Mesendoderm (in vitro differentiated cells): ENCODE measurements at regions not wholly inside any gene's neighbourhood (a gene's known extent, or its start where the extent isn't known, plus 50 kb on each side); places are given as distances from the start of the nearest gene placed in this dataset.

Experiments
- DNase-seq: peaks from one replicate; pipeline ENCODE4 v3.0.0; 2013
- H2AK5ac ChIP-seq: 2 replicates; pipeline ENCODE4 v1.6.1; 2013; ENCODE audit warnings: low read length, inconsistent platforms
- H2BK120ac ChIP-seq: 2 replicates; pipeline ENCODE4 v1.6.1; 2013; ENCODE audit warnings: low read depth, mild to moderate bottlenecking, low read length, moderate library complexity, mixed read lengths
- H2BK15ac ChIP-seq: replicated peaks from 2 replicates; pipeline ENCODE4 v1.6.1; 2013; ENCODE audit warnings: low read depth, mild to moderate bottlenecking, moderate library complexity
- H2BK5ac ChIP-seq: 2 replicates; pipeline ENCODE4 v1.6.1; 2013; ENCODE audit warnings: low read length, inconsistent platforms
- H3K18ac ChIP-seq: 2 replicates; pipeline ENCODE4 v1.6.1; 2013; ENCODE audit warnings: mild to moderate bottlenecking, low read length, mixed read lengths
- H3K23ac ChIP-seq: one replicate; pipeline ENCODE4 v1.6.1; 2013; ENCODE audit warnings: low read length
- H3K27ac ChIP-seq: 2 replicates; pipeline ENCODE4 v1.5.1; 2013; ENCODE audit warnings: low read depth, mild to moderate bottlenecking, inconsistent platforms, low read length, moderate library complexity
- H3K27me3 ChIP-seq: 2 replicates; pipeline ENCODE4 v1.6.1; 2013; ENCODE audit warnings: low read length, control low read depth, mild to moderate bottlenecking, inconsistent platforms; ENCODE audit not compliant: insufficient read depth, poor library complexity
- H3K36me3 ChIP-seq: 2 replicates; pipeline ENCODE4 v1.6.1; 2013; ENCODE audit warnings: low read length, inconsistent platforms; ENCODE audit not compliant: control insufficient read depth, insufficient read depth
- H3K4ac ChIP-seq: one replicate; pipeline ENCODE4 v1.6.1; 2013; ENCODE audit warnings: low read depth, mild to moderate bottlenecking, low read length, moderate library complexity
- H3K4me1 ChIP-seq: 2 replicates; pipeline ENCODE4 v1.6.1; 2013; ENCODE audit warnings: low read depth, low read length, inconsistent platforms; ENCODE audit not compliant: control insufficient read depth
- H3K4me2 ChIP-seq: 2 replicates; pipeline ENCODE4 v1.6.1; 2013; ENCODE audit warnings: low read length
- H3K4me3 ChIP-seq: 2 replicates; pipeline ENCODE4 v1.5.1; 2013; ENCODE audit warnings: mild to moderate bottlenecking, low read length
- H3K56ac ChIP-seq: one replicate; pipeline ENCODE4 v1.6.1; 2013; ENCODE audit warnings: low read length
- H3K79me1 ChIP-seq: 2 replicates; pipeline ENCODE4 v1.6.1; 2013; ENCODE audit warnings: low read length, inconsistent platforms
- H3K79me2 ChIP-seq: 2 replicates; pipeline ENCODE4 v1.6.1; 2013; ENCODE audit warnings: mild to moderate bottlenecking, low read length; ENCODE audit not compliant: control insufficient read depth, insufficient read depth
- H3K9ac ChIP-seq: 2 replicates; pipeline ENCODE4 v1.6.1; 2013; ENCODE audit warnings: low read length, inconsistent platforms
- H4K5ac ChIP-seq: one replicate; pipeline ENCODE4 v1.6.1; 2013; ENCODE audit warnings: low read length
- H4K8ac ChIP-seq: one replicate; pipeline ENCODE4 v1.6.1; 2013; ENCODE audit warnings: low read depth, mild to moderate bottlenecking, control low read depth, low read length, moderate library complexity
- WGBS: extraction: QIAGEN DNeasy Blood & Tissue Kit; methylation state at CpG from one replicate; pipeline ENCODE4 v1.1.7; 2013; ENCODE audit warnings: low lambda C conversion rate, missing lambda C conversion rate; ENCODE audit not compliant: insufficient coverage; ENCODE audit errors: extremely low coverage; 5-methylcytosine and 5-hydroxymethylcytosine counted together

DNA sequence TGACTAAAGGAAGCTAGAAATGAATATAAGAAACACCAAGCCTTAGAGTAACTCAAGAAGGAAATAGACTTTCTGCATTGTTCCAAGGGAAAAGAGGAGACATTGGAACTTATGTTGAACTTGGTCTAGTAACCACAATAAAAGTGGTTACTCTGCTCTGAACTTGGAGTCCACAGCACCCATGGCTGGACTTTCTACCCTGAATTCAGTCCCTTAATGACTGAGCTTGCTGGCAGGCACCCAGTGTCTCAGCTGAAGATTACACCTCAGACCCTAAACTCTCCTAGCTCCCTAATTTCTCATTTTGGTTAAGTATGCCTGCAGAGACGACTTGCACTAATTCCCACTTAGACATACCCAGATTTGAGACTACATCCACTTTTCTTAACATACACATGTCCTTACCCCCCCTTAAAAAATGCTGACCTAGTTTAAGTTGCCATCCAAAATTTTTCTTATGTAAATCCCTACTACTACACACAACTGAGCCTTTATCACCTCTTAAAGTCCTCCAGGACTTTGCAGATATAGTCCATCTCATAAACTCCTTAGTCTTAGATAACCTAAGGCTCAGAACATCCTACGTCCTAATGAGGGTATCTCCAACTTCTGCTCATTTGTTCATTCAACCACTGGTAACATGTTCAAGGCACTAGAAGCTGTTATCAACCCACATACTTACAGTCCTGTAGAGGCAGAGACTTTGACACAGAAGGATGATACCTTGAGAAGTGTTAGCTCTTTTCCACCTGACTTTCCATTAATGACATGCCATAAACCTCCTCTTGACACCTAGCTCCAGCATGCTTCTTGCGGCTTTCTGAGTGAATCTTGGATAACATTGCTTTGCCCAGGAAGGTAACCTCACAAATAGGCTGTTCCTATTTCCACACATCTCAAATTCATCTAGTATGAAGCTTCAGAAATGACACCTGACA is 129.8 kb downstream of the ALDH8A1 start:
- H3K79me2 ChIP-seq, result no peaks in the 10 kb centered on the region
- H3K4ac ChIP-seq, result no peak overlapping the region
- no peak overlapping the region for H4K8ac ChIP-seq
- H3K23ac ChIP-seq, result no peak overlapping the region
- no peak overlapping the region for H2BK5ac ChIP-seq
- no peaks in the 10 kb centered on the region for H3K79me1 ChIP-seq
- H2BK15ac ChIP-seq, result no peak overlapping the region
- no peak overlapping the region for H2BK120ac ChIP-seq
- H3K36me3 ChIP-seq, result no peaks in the 10 kb centered on the region
- no peak overlapping the region for H3K18ac ChIP-seq
- H3K56ac ChIP-seq, result no peak overlapping the region
- H3K4me1 ChIP-seq, result no peaks in the 10 kb centered on the region
- no peak overlapping the region for H3K4me2 ChIP-seq
- H3K27ac ChIP-seq, result no peak overlapping the region
- no peak overlapping the region for H3K4me3 ChIP-seq
- no peaks in the 10 kb centered on the region for H3K27me3 ChIP-seq
- H3K9ac ChIP-seq, result no peak overlapping the region
- H4K5ac ChIP-seq, result no peak overlapping the region
- DNase-seq, result no peak
- no CpG with 5 or more reads among the region's 3 CpGs for WGBS
- H2AK5ac ChIP-seq, result no peak overlapping the region

DNA sequence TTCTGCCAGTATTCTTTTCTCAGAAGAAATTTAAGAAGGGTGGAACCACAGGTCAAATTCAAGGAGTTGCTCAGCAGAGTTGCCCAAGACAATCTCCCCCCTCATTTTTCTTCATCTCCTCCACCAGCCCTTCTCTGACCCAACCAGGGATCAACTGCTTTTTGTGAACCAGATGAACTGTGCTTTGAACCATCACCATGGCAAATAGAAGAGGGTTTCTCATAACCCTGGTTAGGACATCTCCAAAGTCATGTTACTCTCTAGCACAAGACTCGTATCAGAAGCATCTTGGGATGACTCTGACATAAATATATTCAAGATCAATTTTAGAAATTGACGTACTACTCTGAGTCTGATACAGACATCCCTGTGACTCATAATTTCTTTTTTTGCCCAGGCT is 130.7 kb downstream of the ALDH8A1 start:
- no peaks in the 10 kb centered on the region for H3K4me1 ChIP-seq

GRCh38 chr6:134817448-134817847 is 132.5 kb downstream of the ALDH8A1 start:
- Histone ChIP-seq H3K18ac (no peak overlapping the region), H2BK120ac (no peak overlapping the region), H2AK5ac (no peak overlapping the region), H3K56ac (no peak overlapping the region), H2BK5ac (no peak overlapping the region), H3K4me3 (no peak overlapping the region), H3K27me3 (no peaks in the 10 kb centered on the region), H3K79me2 (no peaks in the 10 kb centered on the region), H3K36me3 (no peaks in the 10 kb centered on the region), H2BK15ac (no peak overlapping the region), H4K5ac (no peak overlapping the region), H3K23ac (no peak overlapping the region), H4K8ac (no peak overlapping the region), H3K4me2 (no peak overlapping the region), H3K9ac (no peak overlapping the region), H3K4ac (no peak overlapping the region), H3K4me1 (no peaks in the 10 kb centered on the region), H3K27ac (no peak overlapping the region), H3K79me1 (no peaks in the 10 kb centered on the region)
- DNase-seq, result no peak
- 100% methylated on average over 2 of the region's 10 CpGs for WGBS

More for the DNA sequence above, 130.7 kb downstream of the ALDH8A1 start:
- no peak overlapping the region for H3K4me2 ChIP-seq
- no peak overlapping the region for H4K5ac ChIP-seq
- no peak overlapping the region for H3K4ac ChIP-seq
- H3K27ac ChIP-seq, result no peak overlapping the region
- H3K79me1 ChIP-seq, result no peaks in the 10 kb centered on the region
- H2BK5ac ChIP-seq, result no peak overlapping the region
- no peak overlapping the region for H3K23ac ChIP-seq
- no peak overlapping the region for H3K9ac ChIP-seq
- no CpG with 5 or more reads among the region's 2 CpGs for WGBS
- H3K4me3 ChIP-seq, result no peak overlapping the region
- H3K36me3 ChIP-seq, result no peaks in the 10 kb centered on the region
- H2AK5ac ChIP-seq, result no peak overlapping the region
- no peak overlapping the region for H2BK120ac ChIP-seq
- DNase-seq, result no peak
- H4K8ac ChIP-seq, result no peak overlapping the region
- H3K18ac ChIP-seq, result no peak overlapping the region
- H2BK15ac ChIP-seq, result no peak overlapping the region
- H3K27me3 ChIP-seq, result no peaks in the 10 kb centered on the region
- no peaks in the 10 kb centered on the region for H3K79me2 ChIP-seq
- no peak overlapping the region for H3K56ac ChIP-seq

GRCh38 chr6:134816780-134817179 is 133.1 kb downstream of the ALDH8A1 start:
- Histone ChIP-seq H3K4me2 (no peak overlapping the region), H3K4me1 (no peaks in the 10 kb centered on the region), H3K4ac (no peak overlapping the region), H2AK5ac (no peak overlapping the region), H3K23ac (no peak overlapping the region), H3K79me2 (no peaks in the 10 kb centered on the region), H2BK5ac (no peak overlapping the region), H3K18ac (no peak overlapping the region), H2BK120ac (no peak overlapping the region), H3K9ac (no peak overlapping the region), H3K56ac (no peak overlapping the region), H4K5ac (no peak overlapping the region), H2BK15ac (no peak overlapping the region), H3K4me3 (no peak overlapping the region), H3K27ac (no peak overlapping the region), H4K8ac (no peak overlapping the region), H3K79me1 (no peaks in the 10 kb centered on the region), H3K27me3 (no peaks in the 10 kb centered on the region), H3K36me3 (no peaks in the 10 kb centered on the region)
- WGBS, result no CpG with 5 or more reads among the region's 3 CpGs
- peak; percentile 28 for DNase-seq

DNA sequence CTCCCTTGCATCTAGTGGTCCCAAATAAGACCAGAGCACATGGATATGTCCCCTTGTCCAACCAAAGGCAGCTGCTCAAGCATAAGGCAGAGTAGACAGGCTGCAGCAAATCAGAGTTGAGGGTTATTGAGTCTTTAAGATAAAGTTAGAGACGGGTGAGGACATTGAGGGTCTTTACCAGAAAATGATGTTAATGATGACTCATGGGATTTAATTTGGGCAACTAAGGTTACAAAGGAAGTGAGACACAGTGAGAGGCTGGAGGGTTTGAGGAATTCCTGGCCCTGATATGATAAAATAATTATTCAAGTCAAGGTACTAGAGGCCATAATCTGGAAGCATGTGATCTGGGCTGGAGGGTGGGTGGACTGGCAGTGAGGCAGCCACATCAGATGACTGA is 133.6 kb downstream of the ALDH8A1 start:
- Histone ChIP-seq H2BK5ac (no peak overlapping the region), H3K56ac (no peak overlapping the region), H3K23ac (no peak overlapping the region), H2AK5ac (no peak overlapping the region), H2BK15ac (no peak overlapping the region), H3K27me3 (no peaks in the 10 kb centered on the region), H3K36me3 (no peaks in the 10 kb centered on the region), H3K4me2 (no peak overlapping the region), H3K4me3 (no peak overlapping the region), H3K4ac (no peak overlapping the region), H3K27ac (no peak overlapping the region), H3K4me1 (no peaks in the 10 kb centered on the region), H4K8ac (no peak overlapping the region), H3K79me1 (no peaks in the 10 kb centered on the region), H3K9ac (no peak overlapping the region), H4K5ac (no peak overlapping the region), H2BK120ac (no peak overlapping the region), H3K79me2 (no peaks in the 10 kb centered on the region), H3K18ac (no peak overlapping the region)
- DNase-seq, result no peak
- WGBS, result no CpG with 5 or more reads among the region's 1 CpG
